Smooth muscle cell (in vitro differentiated cells): ENCODE measurements at regions not wholly inside any gene's neighbourhood (a gene's known extent, or its start where the extent isn't known, plus 50 kb on each side); places are given as distances from the start of the nearest gene placed in this dataset.

ENCODE experiments used
- DNase-seq: peaks from one replicate; lab custom pipeline; 2025; ENCODE audit not compliant: unreplicated experiment; lab: John Stamatoyannopoulos, UW
- H2AFZ ChIP-seq: fragments of 200-600 bp; sonication (generic); 2 replicates; pipeline ENCODE4 v1.6.0; 2016; ENCODE audit warnings: antibody characterized with exemption, low read depth, mild to moderate bottlenecking
- H3F3A ChIP-seq: fragments of 200-600 bp; sonication (generic); 2 replicates; pipeline ENCODE4 v1.6.0; 2017; ENCODE audit warnings: antibody characterized with exemption, low read depth
- H3K27ac ChIP-seq: fragments of 200-600 bp; sonication (generic); 2 replicates; pipeline ENCODE4 v1.5.1; 2016; ENCODE audit warnings: low read depth, mild to moderate bottlenecking
- H3K27me3 ChIP-seq: fragments of 200-600 bp; sonication (generic); 2 replicates; pipeline ENCODE4 v1.6.1; 2016; ENCODE audit warnings: low read depth, mild to moderate bottlenecking
- H3K36me3 ChIP-seq: fragments of 200-600 bp; sonication (generic); 2 replicates; pipeline ENCODE4 v1.5.1; 2016; ENCODE audit warnings: low read depth
- H3K4me1 ChIP-seq: fragments of 200-600 bp; sonication (generic); 2 replicates; pipeline ENCODE4 v1.5.1; 2016; ENCODE audit warnings: low read depth
- H3K4me2 ChIP-seq: fragments of 200-600 bp; sonication (generic); 2 replicates; pipeline ENCODE4 v1.6.0; 2016; ENCODE audit warnings: mild to moderate bottlenecking
- H3K4me3 ChIP-seq: fragments of 200-600 bp; sonication (generic); 2 replicates; pipeline ENCODE4 v1.5.1; 2016; ENCODE audit warnings: mild to moderate bottlenecking
- H3K79me2 ChIP-seq: fragments of 200-600 bp; sonication (generic); 2 replicates; pipeline ENCODE4 v1.6.0; 2016; ENCODE audit warnings: low read depth, mild to moderate bottlenecking
- H3K9ac ChIP-seq: fragments of 200-600 bp; sonication (generic); 2 replicates; pipeline ENCODE4 v1.6.0; 2016; ENCODE audit warnings: low read depth
- H3K9me3 ChIP-seq: fragments of 200-600 bp; sonication (generic); replicated peaks from 2 replicates; pipeline ENCODE4 v1.5.1; 2016; ENCODE audit warnings: low read depth
- H4K20me1 ChIP-seq: fragments of 200-600 bp; sonication (generic); 2 replicates; pipeline ENCODE4 v1.6.0; 2016; ENCODE audit warnings: low read depth
- WGBS: methylation state at CpG from one replicate; pipeline ENCODE4 v1.1.7; 2016; ENCODE audit warnings: low lambda C conversion rate; 5-methylcytosine and 5-hydroxymethylcytosine counted together
- TF ChIP-seq, protein P1 (sequence below): fragments of 200-600 bp; sonication (generic); IDR thresholded peaks from 2 replicates; pipeline ENCODE4 v1.5.1; 2017; ENCODE audit warnings: borderline replicate concordance, mild to moderate bottlenecking, antibody characterized with exemption; ENCODE audit not compliant: insufficient read depth, poor library complexity, severe bottlenecking

DNA sequence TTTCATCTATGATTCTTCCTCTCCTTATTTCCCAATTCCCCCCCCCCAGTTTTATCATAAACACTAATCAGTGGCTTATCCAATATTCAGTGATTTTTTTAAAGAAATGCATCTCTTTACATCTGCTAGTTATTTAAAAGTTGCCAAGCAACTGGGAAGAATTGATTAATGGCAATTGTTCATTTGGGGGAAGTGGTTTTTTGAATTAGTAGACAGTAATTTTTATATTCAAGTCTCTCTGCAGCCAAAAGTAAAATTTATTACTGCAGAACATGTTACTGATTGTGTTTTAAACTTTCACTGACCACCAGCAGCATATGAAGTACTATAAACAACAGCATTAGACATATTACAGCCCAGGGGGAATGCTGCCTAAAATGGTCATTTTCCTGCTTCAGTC lies 308.8 kb upstream of the NREP start:
- Histone ChIP-seq H3K27ac (no peak overlapping the region), H2AFZ (no peak overlapping the region), H3K36me3 (no peaks in the 10 kb centered on the region), H3K9me3 (no peaks in the 10 kb centered on the region), H3K79me2 (no peaks in the 10 kb centered on the region), H3K27me3 (no peaks in the 10 kb centered on the region), H3K9ac (no peak overlapping the region), H3K4me3 (no peak overlapping the region), H3F3A (no peaks in the 10 kb centered on the region), H3K4me2 (no peak overlapping the region), H3K4me1 (peaks cover 3% of the 10 kb centered on the region), H4K20me1 (no peaks in the 10 kb centered on the region)
- no peak for DNase-seq
- TF ChIP-seq, protein P1, sequence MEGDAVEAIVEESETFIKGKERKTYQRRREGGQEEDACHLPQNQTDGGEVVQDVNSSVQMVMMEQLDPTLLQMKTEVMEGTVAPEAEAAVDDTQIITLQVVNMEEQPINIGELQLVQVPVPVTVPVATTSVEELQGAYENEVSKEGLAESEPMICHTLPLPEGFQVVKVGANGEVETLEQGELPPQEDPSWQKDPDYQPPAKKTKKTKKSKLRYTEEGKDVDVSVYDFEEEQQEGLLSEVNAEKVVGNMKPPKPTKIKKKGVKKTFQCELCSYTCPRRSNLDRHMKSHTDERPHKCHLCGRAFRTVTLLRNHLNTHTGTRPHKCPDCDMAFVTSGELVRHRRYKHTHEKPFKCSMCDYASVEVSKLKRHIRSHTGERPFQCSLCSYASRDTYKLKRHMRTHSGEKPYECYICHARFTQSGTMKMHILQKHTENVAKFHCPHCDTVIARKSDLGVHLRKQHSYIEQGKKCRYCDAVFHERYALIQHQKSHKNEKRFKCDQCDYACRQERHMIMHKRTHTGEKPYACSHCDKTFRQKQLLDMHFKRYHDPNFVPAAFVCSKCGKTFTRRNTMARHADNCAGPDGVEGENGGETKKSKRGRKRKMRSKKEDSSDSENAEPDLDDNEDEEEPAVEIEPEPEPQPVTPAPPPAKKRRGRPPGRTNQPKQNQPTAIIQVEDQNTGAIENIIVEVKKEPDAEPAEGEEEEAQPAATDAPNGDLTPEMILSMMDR: no peak

DNA sequence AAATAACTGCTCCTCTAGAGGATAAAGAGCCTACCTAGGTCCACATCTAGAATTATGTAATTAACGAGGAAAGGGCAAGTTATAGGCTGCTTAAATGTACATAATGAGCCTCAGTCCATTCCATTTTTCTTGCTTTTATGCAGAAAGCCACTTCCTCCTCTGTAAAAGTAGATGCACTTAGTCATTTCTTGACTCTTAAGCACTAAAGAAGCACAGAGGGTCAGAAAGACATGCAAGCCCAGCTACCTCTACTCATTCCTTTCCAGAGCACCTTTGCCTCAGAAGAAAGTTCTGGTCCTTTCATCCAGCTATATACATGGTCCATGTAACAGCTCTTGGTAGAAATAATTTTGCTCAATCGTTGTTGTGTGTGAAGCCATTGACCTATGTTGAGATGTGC lies 308.0 kb upstream of the NREP start:
- Histone ChIP-seq H3K4me2 (no peak overlapping the region), H3K27me3 (no peaks in the 10 kb centered on the region), H3K9me3 (no peaks in the 10 kb centered on the region), H3K79me2 (no peaks in the 10 kb centered on the region), H3K4me1 (no peaks in the 10 kb centered on the region), H3K27ac (no peak overlapping the region), H4K20me1 (no peaks in the 10 kb centered on the region), H3K4me3 (no peak overlapping the region), H3F3A (no peaks in the 10 kb centered on the region), H3K9ac (no peak overlapping the region), H2AFZ (no peak overlapping the region), H3K36me3 (no peaks in the 10 kb centered on the region)
- TF ChIP-seq, protein P1: no peak
- no peak for DNase-seq
- WGBS: 82% methylated on average over 2 of the region's 2 CpGs

GRCh38 chr5:112064271-112064701 lies 307.3 kb upstream of the NREP start:
- H2AFZ ChIP-seq: no peak overlapping the region
- H3K27me3 ChIP-seq: no peaks in the 10 kb centered on the region
- H3K4me3 ChIP-seq: no peak overlapping the region
- no peaks in the 10 kb centered on the region for H3K36me3 ChIP-seq
- 84% methylated on average over 2 of the region's 2 CpGs for WGBS
- no peak for DNase-seq
- H3K4me2 ChIP-seq: no peak overlapping the region
- H3K9me3 ChIP-seq: no peaks in the 10 kb centered on the region
- H3F3A ChIP-seq: no peaks in the 10 kb centered on the region
- no peaks in the 10 kb centered on the region for H4K20me1 ChIP-seq
- TF ChIP-seq, protein P1: no peak
- no peaks in the 10 kb centered on the region for H3K79me2 ChIP-seq
- H3K9ac ChIP-seq: no peak overlapping the region
- no peaks in the 10 kb centered on the region for H3K4me1 ChIP-seq
- H3K27ac ChIP-seq: no peak overlapping the region

- Histone ChIP-seq H3K4me2 (no peak overlapping the region), H3K27ac (no peak overlapping the region), H3K79me2 (no peaks in the 10 kb centered on the region), H3F3A (no peaks in the 10 kb centered on the region), H4K20me1 (no peaks in the 10 kb centered on the region), H3K36me3 (no peaks in the 10 kb centered on the region), H3K27me3 (no peaks in the 10 kb centered on the region), H2AFZ (no peak overlapping the region), H3K9me3 (no peaks in the 10 kb centered on the region), H3K9ac (no peak overlapping the region), H3K4me3 (no peak overlapping the region), H3K4me1 (no peaks in the 10 kb centered on the region)
- TF ChIP-seq, protein P1: no peak
- WGBS: 76% methylated on average over 1 of the region's 1 CpG
- no peak for DNase-seq
These were observed 306.9 kb upstream of the NREP start for GRCh38 chr5:112063856-112064255.
